H7 (cell line): ENCODE measurements at regions not wholly inside any gene's neighbourhood (a gene's known extent, or its start where the extent isn't known, plus 50 kb on each side); places are given as distances from the start of the nearest gene placed in this dataset.

Source experiments
- DNase-seq: peaks from one replicate; pipeline ENCODE4 v3.0.0; 2012
- H3K27me3 ChIP-seq: 2 replicates; pipeline ENCODE4 v1.6.0; 2011; ENCODE audit warnings: mild to moderate bottlenecking, low read length; ENCODE audit not compliant: control insufficient read depth, insufficient read depth
- H3K36me3 ChIP-seq: replicated peaks from 2 replicates; pipeline ENCODE4 v1.5.1; 2011; ENCODE audit warnings: low read length; ENCODE audit not compliant: control insufficient read depth, insufficient read depth
- H3K4me3 ChIP-seq: 2 replicates; pipeline ENCODE4 v1.5.1; 2011; ENCODE audit warnings: low read depth, mild to moderate bottlenecking, control low read depth, low read length, moderate library complexity; ENCODE audit not compliant: insufficient read depth

- DNase-seq = no peak
- Histone ChIP-seq H3K27me3 (no peaks in the 10 kb centered on the region), H3K4me3 (no peak overlapping the region), H3K36me3 (no peaks in the 10 kb centered on the region)
Observed at GRCh38 chr20:51204794-51205193, 181.9 kb upstream of the KCNG1 start.

- DNase-seq = no peak
- Histone ChIP-seq H3K27me3 (no peaks in the 10 kb centered on the region), H3K4me3 (no peak overlapping the region), H3K36me3 (no peaks in the 10 kb centered on the region)
Observed at GRCh38 chr20:51204051-51204715, 181.3 kb upstream of the KCNG1 start.

GRCh38 chr20:51202304-51202703 is 179.4 kb upstream of the KCNG1 start:
- H3K4me3 ChIP-seq = no peak overlapping the region
- H3K36me3 ChIP-seq = no peaks in the 10 kb centered on the region
- no peak for DNase-seq
- no peaks in the 10 kb centered on the region for H3K27me3 ChIP-seq

GRCh38 chr20:51199920-51200319 is 177.0 kb upstream of the KCNG1 start:
- peak; percentile 26 for DNase-seq
- H3K36me3 ChIP-seq = no peaks in the 10 kb centered on the region
- H3K27me3 ChIP-seq = no peaks in the 10 kb centered on the region
- H3K4me3 ChIP-seq = no peak overlapping the region

GRCh38 chr20:51198876-51199523 is 176.1 kb upstream of the KCNG1 start:
- no peak for DNase-seq

GRCh38 chr20:51198238-51198637 is 175.3 kb upstream of the KCNG1 start:
- no peak for DNase-seq
- H3K27me3 ChIP-seq = no peaks in the 10 kb centered on the region
- H3K4me3 ChIP-seq = no peak overlapping the region
- no peaks in the 10 kb centered on the region for H3K36me3 ChIP-seq

More at GRCh38 chr20:51198876-51199523, 176.1 kb upstream of the KCNG1 start:
- Histone ChIP-seq H3K27me3 (no peaks in the 10 kb centered on the region), H3K36me3 (no peaks in the 10 kb centered on the region), H3K4me3 (no peak overlapping the region)

GRCh38 chr20:51196991-51197651 is 174.2 kb upstream of the KCNG1 start:
- DNase-seq = no peak
- Histone ChIP-seq H3K4me3 (no peak overlapping the region), H3K27me3 (no peaks in the 10 kb centered on the region), H3K36me3 (no peaks in the 10 kb centered on the region)

- Histone ChIP-seq H3K36me3 (no peaks in the 10 kb centered on the region), H3K27me3 (no peaks in the 10 kb centered on the region), H3K4me3 (no peak overlapping the region)
- no peak for DNase-seq
Observed at GRCh38 chr20:51195990-51196389, 173.1 kb upstream of the KCNG1 start.

GRCh38 chr20:51195419-51195901 is 172.6 kb upstream of the KCNG1 start:
- no peak overlapping the region for H3K4me3 ChIP-seq
- H3K36me3 ChIP-seq = no peaks in the 10 kb centered on the region
- no peaks in the 10 kb centered on the region for H3K27me3 ChIP-seq
- no peak for DNase-seq

GRCh38 chr20:51193066-51193772 is 170.3 kb upstream of the KCNG1 start:
- Histone ChIP-seq H3K4me3 (no peak overlapping the region), H3K27me3 (no peaks in the 10 kb centered on the region), H3K36me3 (no peaks in the 10 kb centered on the region)
- no peak for DNase-seq

- no peak for DNase-seq
- no peak overlapping the region for H3K4me3 ChIP-seq
- H3K36me3 ChIP-seq = no peaks in the 10 kb centered on the region
- H3K27me3 ChIP-seq = no peaks in the 10 kb centered on the region
Observed at GRCh38 chr20:51190783-51191180, 167.9 kb upstream of the KCNG1 start.

GRCh38 chr20:51189814-51190782 is 167.2 kb upstream of the KCNG1 start:
- Histone ChIP-seq H3K27me3 (no peaks in the 10 kb centered on the region), H3K36me3 (no peaks in the 10 kb centered on the region), H3K4me3 (no peak overlapping the region)
- DNase-seq = no peak

GRCh38 chr20:51188941-51189340 is 166.0 kb upstream of the KCNG1 start:
- no peaks in the 10 kb centered on the region for H3K36me3 ChIP-seq
- H3K27me3 ChIP-seq = no peaks in the 10 kb centered on the region
- DNase-seq = no peak
- no peak overlapping the region for H3K4me3 ChIP-seq

- H3K27me3 ChIP-seq = no peaks in the 10 kb centered on the region
- no peaks in the 10 kb centered on the region for H3K36me3 ChIP-seq
- no peak overlapping the region for H3K4me3 ChIP-seq
- DNase-seq = no peak
Observed at GRCh38 chr20:51187261-51187660, 164.4 kb upstream of the KCNG1 start.
